Smooth muscle cell (in vitro differentiated cells): ENCODE measurements at regions not wholly inside any gene's neighbourhood (a gene's known extent, or its start where the extent isn't known, plus 50 kb on each side); places are given as distances from the start of the nearest gene placed in this dataset.

Experiments used
- DNase-seq: peaks from one replicate; lab custom pipeline; 2025; ENCODE audit not compliant: unreplicated experiment; lab: John Stamatoyannopoulos, UW
- H2AFZ ChIP-seq: fragments of 200-600 bp; sonication (generic); 2 replicates; pipeline ENCODE4 v1.6.0; 2016; ENCODE audit warnings: antibody characterized with exemption, low read depth, mild to moderate bottlenecking
- H3F3A ChIP-seq: fragments of 200-600 bp; sonication (generic); 2 replicates; pipeline ENCODE4 v1.6.0; 2017; ENCODE audit warnings: antibody characterized with exemption, low read depth
- H3K27ac ChIP-seq: fragments of 200-600 bp; sonication (generic); 2 replicates; pipeline ENCODE4 v1.5.1; 2016; ENCODE audit warnings: low read depth, mild to moderate bottlenecking
- H3K27me3 ChIP-seq: fragments of 200-600 bp; sonication (generic); 2 replicates; pipeline ENCODE4 v1.6.1; 2016; ENCODE audit warnings: low read depth, mild to moderate bottlenecking
- H3K36me3 ChIP-seq: fragments of 200-600 bp; sonication (generic); 2 replicates; pipeline ENCODE4 v1.5.1; 2016; ENCODE audit warnings: low read depth
- H3K4me1 ChIP-seq: fragments of 200-600 bp; sonication (generic); 2 replicates; pipeline ENCODE4 v1.5.1; 2016; ENCODE audit warnings: low read depth
- H3K4me2 ChIP-seq: fragments of 200-600 bp; sonication (generic); 2 replicates; pipeline ENCODE4 v1.6.0; 2016; ENCODE audit warnings: mild to moderate bottlenecking
- H3K4me3 ChIP-seq: fragments of 200-600 bp; sonication (generic); 2 replicates; pipeline ENCODE4 v1.5.1; 2016; ENCODE audit warnings: mild to moderate bottlenecking
- H3K79me2 ChIP-seq: fragments of 200-600 bp; sonication (generic); 2 replicates; pipeline ENCODE4 v1.6.0; 2016; ENCODE audit warnings: low read depth, mild to moderate bottlenecking
- H3K9ac ChIP-seq: fragments of 200-600 bp; sonication (generic); 2 replicates; pipeline ENCODE4 v1.6.0; 2016; ENCODE audit warnings: low read depth
- H3K9me3 ChIP-seq: fragments of 200-600 bp; sonication (generic); replicated peaks from 2 replicates; pipeline ENCODE4 v1.5.1; 2016; ENCODE audit warnings: low read depth
- H4K20me1 ChIP-seq: fragments of 200-600 bp; sonication (generic); 2 replicates; pipeline ENCODE4 v1.6.0; 2016; ENCODE audit warnings: low read depth
- CTCF ChIP-seq: fragments of 200-600 bp; sonication (generic); IDR thresholded peaks from 2 replicates; pipeline ENCODE4 v1.5.1; 2017; ENCODE audit warnings: borderline replicate concordance, mild to moderate bottlenecking, antibody characterized with exemption; ENCODE audit not compliant: insufficient read depth, poor library complexity, severe bottlenecking
- WGBS: methylation state at CpG from one replicate; pipeline ENCODE4 v1.1.7; 2016; ENCODE audit warnings: low lambda C conversion rate; 5-methylcytosine and 5-hydroxymethylcytosine counted together

GRCh38 chr1:4595341-4596225, 58.8 kb upstream of the AJAP1 start:
- H3K27me3 ChIP-seq, result no peaks in the 10 kb centered on the region
- H3F3A ChIP-seq, result no peaks in the 10 kb centered on the region
- 86% methylated on average over 17 of the region's 17 CpGs for WGBS
- no peaks in the 10 kb centered on the region for H3K79me2 ChIP-seq
- no peaks in the 10 kb centered on the region for H3K9me3 ChIP-seq
- no peaks in the 10 kb centered on the region for H4K20me1 ChIP-seq
- no peaks in the 10 kb centered on the region for H3K4me1 ChIP-seq
- no peaks in the 10 kb centered on the region for H3K36me3 ChIP-seq
- no peak overlapping the region for H3K9ac ChIP-seq
- H3K4me3 ChIP-seq, result no peak overlapping the region
- no peak overlapping the region for H2AFZ ChIP-seq
- no peak overlapping the region for H3K27ac ChIP-seq
- no peak for DNase-seq
- no peak for TF ChIP-seq CTCF
- no peak overlapping the region for H3K4me2 ChIP-seq

- H4K20me1 ChIP-seq, result no peaks in the 10 kb centered on the region
- no peaks in the 10 kb centered on the region for H3K36me3 ChIP-seq
- 96% methylated on average over 8 of the region's 8 CpGs for WGBS
- H3F3A ChIP-seq, result no peaks in the 10 kb centered on the region
- no peaks in the 10 kb centered on the region for H3K9me3 ChIP-seq
- H3K27ac ChIP-seq, result no peak overlapping the region
- no peaks in the 10 kb centered on the region for H3K27me3 ChIP-seq
- H3K4me3 ChIP-seq, result no peak overlapping the region
- H3K4me2 ChIP-seq, result no peak overlapping the region
- no peak overlapping the region for H3K9ac ChIP-seq
- DNase-seq, result no peak
- TF ChIP-seq CTCF, result no peak
- no peaks in the 10 kb centered on the region for H3K79me2 ChIP-seq
- H2AFZ ChIP-seq, result no peak overlapping the region
- no peaks in the 10 kb centered on the region for H3K4me1 ChIP-seq
Observed at GRCh38 chr1:4596486-4596885, 57.9 kb upstream of the AJAP1 start.

GRCh38 chr1:4597020-4597419, 57.4 kb upstream of the AJAP1 start:
- H3K9me3 ChIP-seq, result no peaks in the 10 kb centered on the region
- no peak overlapping the region for H3K4me3 ChIP-seq
- no peak overlapping the region for H3K27ac ChIP-seq
- WGBS, result 91% methylated on average over 5 of the region's 5 CpGs
- no peak for TF ChIP-seq CTCF
- H4K20me1 ChIP-seq, result no peaks in the 10 kb centered on the region
- H3K79me2 ChIP-seq, result no peaks in the 10 kb centered on the region
- H3K4me2 ChIP-seq, result no peak overlapping the region
- no peak overlapping the region for H3K9ac ChIP-seq
- H3K4me1 ChIP-seq, result no peaks in the 10 kb centered on the region
- H2AFZ ChIP-seq, result no peak overlapping the region
- DNase-seq, result no peak
- H3K27me3 ChIP-seq, result no peaks in the 10 kb centered on the region
- H3K36me3 ChIP-seq, result no peaks in the 10 kb centered on the region
- H3F3A ChIP-seq, result no peaks in the 10 kb centered on the region

DNA sequence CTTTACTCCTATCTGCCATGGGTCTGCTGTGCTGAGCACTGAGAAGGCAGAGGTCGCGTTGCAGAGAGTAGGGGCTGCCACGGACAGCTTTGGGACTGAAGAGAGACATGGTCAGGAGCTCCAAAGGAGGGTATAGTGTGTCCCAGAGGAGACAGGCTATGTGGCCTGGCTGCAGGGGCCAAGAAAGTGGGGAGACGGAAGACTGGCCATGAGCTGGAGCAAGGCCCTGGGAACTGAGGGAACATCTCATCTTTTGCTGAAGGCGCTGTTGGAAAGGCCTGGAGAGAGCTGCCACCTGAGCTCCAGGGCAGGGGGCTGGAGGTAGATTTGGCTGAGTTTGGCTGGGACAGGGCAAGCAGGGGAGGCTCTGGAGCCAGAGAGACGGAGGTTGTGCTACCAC, 55.8 kb upstream of the AJAP1 start:
- Histone ChIP-seq H3F3A (no peaks in the 10 kb centered on the region), H3K79me2 (no peaks in the 10 kb centered on the region), H3K27me3 (no peaks in the 10 kb centered on the region), H3K4me1 (no peaks in the 10 kb centered on the region), H3K36me3 (no peaks in the 10 kb centered on the region), H4K20me1 (no peaks in the 10 kb centered on the region), H2AFZ (no peak overlapping the region), H3K4me2 (no peak overlapping the region), H3K9me3 (no peaks in the 10 kb centered on the region), H3K27ac (no peak overlapping the region), H3K4me3 (no peak overlapping the region), H3K9ac (no peak overlapping the region)
- 78% methylated on average over 6 of the region's 6 CpGs for WGBS
- TF ChIP-seq CTCF, result no peak
- no peak for DNase-seq
